LNCAP (cell line): ENCODE measurements at regions not wholly inside any gene's neighbourhood (a gene's known extent, or its start where the extent isn't known, plus 50 kb on each side); places are given as distances from the start of the nearest gene placed in this dataset.

Experiments used
- TF ChIP-seq, protein P1 (sequence below): fragments of 450-650 bp; IDR thresholded peaks from 2 replicates; pipeline ENCODE4 v1.5.1; 2017; ENCODE audit warnings: mild to moderate bottlenecking

GRCh38 chr10:123259081-123259480 is 104.9 kb downstream of the BUB3 start:
- TF ChIP-seq, protein P1, sequence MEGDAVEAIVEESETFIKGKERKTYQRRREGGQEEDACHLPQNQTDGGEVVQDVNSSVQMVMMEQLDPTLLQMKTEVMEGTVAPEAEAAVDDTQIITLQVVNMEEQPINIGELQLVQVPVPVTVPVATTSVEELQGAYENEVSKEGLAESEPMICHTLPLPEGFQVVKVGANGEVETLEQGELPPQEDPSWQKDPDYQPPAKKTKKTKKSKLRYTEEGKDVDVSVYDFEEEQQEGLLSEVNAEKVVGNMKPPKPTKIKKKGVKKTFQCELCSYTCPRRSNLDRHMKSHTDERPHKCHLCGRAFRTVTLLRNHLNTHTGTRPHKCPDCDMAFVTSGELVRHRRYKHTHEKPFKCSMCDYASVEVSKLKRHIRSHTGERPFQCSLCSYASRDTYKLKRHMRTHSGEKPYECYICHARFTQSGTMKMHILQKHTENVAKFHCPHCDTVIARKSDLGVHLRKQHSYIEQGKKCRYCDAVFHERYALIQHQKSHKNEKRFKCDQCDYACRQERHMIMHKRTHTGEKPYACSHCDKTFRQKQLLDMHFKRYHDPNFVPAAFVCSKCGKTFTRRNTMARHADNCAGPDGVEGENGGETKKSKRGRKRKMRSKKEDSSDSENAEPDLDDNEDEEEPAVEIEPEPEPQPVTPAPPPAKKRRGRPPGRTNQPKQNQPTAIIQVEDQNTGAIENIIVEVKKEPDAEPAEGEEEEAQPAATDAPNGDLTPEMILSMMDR: no peak

DNA sequence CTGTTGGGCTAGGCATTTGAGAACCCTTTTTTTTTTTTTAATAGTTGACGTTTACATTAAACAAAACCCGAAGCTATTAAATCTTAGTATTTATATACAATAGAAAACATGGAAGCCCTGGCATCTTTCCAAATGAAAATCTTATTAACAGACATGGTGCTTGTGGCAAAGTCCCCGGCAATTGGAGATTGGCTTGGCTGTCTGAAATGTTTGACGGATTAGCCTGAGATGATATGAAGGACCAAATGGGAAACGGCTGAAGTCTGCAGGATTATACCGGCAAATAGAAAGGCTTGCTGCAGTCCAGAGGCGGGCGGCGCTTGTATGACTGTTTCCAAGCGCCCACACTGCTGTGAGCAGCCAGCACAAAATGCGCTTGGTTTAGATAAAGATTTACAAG is 105.6 kb downstream of the BUB3 start:
- TF ChIP-seq, protein P1: no peak

GRCh38 chr10:123262456-123262855 is 108.3 kb downstream of the BUB3 start:
- TF ChIP-seq, protein P1: no peak

GRCh38 chr10:123266971-123267370 is 112.8 kb downstream of the BUB3 start:
- TF ChIP-seq, protein P1: no peak

- TF ChIP-seq, protein P1: no peak
Observed at GRCh38 chr10:123269017-123269552, 114.9 kb downstream of the BUB3 start.

GRCh38 chr10:123269675-123270074 is 115.5 kb downstream of the BUB3 start:
- TF ChIP-seq, protein P1: no peak

GRCh38 chr10:123270221-123270620 is 116.0 kb downstream of the BUB3 start:
- TF ChIP-seq, protein P1: no peak

DNA sequence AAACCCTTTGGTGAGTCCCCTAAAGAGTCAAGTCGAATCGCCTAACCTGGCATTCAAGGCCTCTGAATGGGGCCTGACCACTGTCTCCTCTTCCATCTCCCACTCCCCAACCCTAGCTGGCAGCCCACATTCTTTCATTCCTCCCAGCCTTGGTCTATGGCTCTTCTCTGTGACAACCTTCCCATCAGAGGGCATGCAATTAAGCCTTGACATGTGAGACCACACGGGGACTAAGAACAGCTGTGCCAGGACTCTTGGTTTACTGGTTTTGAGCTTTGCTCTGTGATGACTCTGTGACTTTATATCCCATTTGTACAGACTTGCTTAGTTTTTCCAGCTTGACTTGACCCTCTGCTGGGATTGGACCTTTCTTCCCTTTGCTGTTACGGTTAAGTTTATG is 116.6 kb downstream of the BUB3 start:
- TF ChIP-seq, protein P1: no peak
